GM19395 (cell line): ENCODE measurements at regions not wholly inside any gene's neighbourhood (a gene's known extent, or its start where the extent isn't known, plus 50 kb on each side); places are given as distances from the start of the nearest gene placed in this dataset.

Source experiments
- ATAC-seq: cut with Tn5 transposase; IDR thresholded peaks from one replicate; pipeline ENCODE4 v1.9.1; 2021; ENCODE audit warnings: mild to moderate bottlenecking, moderate library complexity; ENCODE audit not compliant: unreplicated experiment

DNA sequence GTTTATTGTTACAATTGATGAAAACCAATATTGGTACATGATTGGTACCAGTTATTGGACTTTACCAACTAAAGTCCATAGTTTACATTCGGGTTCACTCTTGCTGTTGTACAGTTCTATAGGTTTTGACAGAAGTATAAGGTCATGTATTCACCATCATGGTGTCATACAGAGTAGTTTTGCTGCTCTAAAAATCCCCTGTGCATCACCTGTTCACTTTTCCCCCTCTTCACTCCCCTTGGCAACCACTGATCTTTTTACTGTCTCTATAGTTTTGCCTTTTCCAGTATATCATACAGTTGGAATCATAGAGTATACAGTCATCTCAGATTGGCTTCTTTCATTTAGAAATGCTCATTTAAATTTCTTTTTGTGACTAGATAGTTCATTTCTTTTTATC, 51.2 kb upstream of the MED4 start:
- ATAC-seq: no peak
